ENCODE measurements at regions not wholly inside any gene's neighbourhood (a gene's known extent, or its start where the extent isn't known, plus 50 kb on each side); places are given as distances from the start of the nearest gene placed in this dataset.

GRCh38 chr20:11483697-11484096 is 434.0 kb upstream of the BTBD3 start:
- no peak for TF ChIP-seq CTCF (IDR thresholded peaks at IDR 0.05)
- no peak for TF ChIP-seq POLR2A (IDR thresholded peaks at IDR 0.05)

Measured in uterus (tissue), 2 donors.